Caco-2 (cell line): ENCODE measurements at regions not wholly inside any gene's neighbourhood (a gene's known extent, or its start where the extent isn't known, plus 50 kb on each side); places are given as distances from the start of the nearest gene placed in this dataset.

Source experiments
- BruUV-seq: library from RNA; stranded (reverse); fragments of 400-500 nt; replicated peaks from 2 replicates; lab custom pipeline; 2021; lab: Mats Ljungman, UMichigan
- CTCF ChIA-PET: fragments of 300-600 bp; sonication (Branson Sonifier 250); formaldehyde crosslinking; loops from one replicate; lab custom pipeline; 2022; ENCODE audit warnings: antibody characterized with exemption; lab: Charles Lee
- POLR2A ChIA-PET: fragments of 300-600 bp; sonication (Branson Sonifier 250); formaldehyde crosslinking; loops from one replicate; lab custom pipeline; 2022; ENCODE audit warnings: antibody characterized with exemption; lab: Charles Lee
- DNase-seq, 2 experiments: peaks; one replicate each; pipeline versions ENCODE4 v3.0.0 to v3.0.0-alpha.2; 2020 to 2022
- H3K27me3 ChIP-seq: replicated peaks from 2 replicates; pipeline ENCODE4 v1.6.0; 2011; ENCODE audit warnings: low read length; ENCODE audit not compliant: control insufficient read depth, insufficient read depth
- H3K36me3 ChIP-seq: 2 replicates; pipeline ENCODE4 v1.5.1; 2011; ENCODE audit warnings: low read length; ENCODE audit not compliant: control insufficient read depth, insufficient read depth
- H3K4me1 ChIP-seq: fragments of 250-450 bp; sonication (Bioruptor Pico); 2 replicates; pipeline ENCODE4 v1.5.1; 2020; ENCODE audit warnings: mild to moderate bottlenecking
- H3K4me3 ChIP-seq: 2 replicates; pipeline ENCODE4 v1.5.1; 2011; ENCODE audit warnings: low read depth, mild to moderate bottlenecking, control low read depth, low read length
- H3K9me3 ChIP-seq: fragments of 250-450 bp; sonication (Bioruptor Pico); 2 replicates; pipeline ENCODE4 v1.5.1; 2020; ENCODE audit warnings: mild to moderate bottlenecking, moderate library complexity
- H3K27ac Mint-ChIP-seq: one replicate; pipeline ENCODE4 v1.8.0; 2022; ENCODE audit warnings: mixed read lengths; ENCODE audit not compliant: unreplicated experiment
- H3K27me3 Mint-ChIP-seq: one replicate; pipeline ENCODE4 v1.8.0; 2022; ENCODE audit warnings: mixed read lengths; ENCODE audit not compliant: insufficient read depth, unreplicated experiment
- H3K36me3 Mint-ChIP-seq: one replicate; pipeline ENCODE4 v1.8.0; 2022; ENCODE audit warnings: mild to moderate bottlenecking, mixed read lengths; ENCODE audit not compliant: insufficient read depth, unreplicated experiment
- H3K4me1 Mint-ChIP-seq: one replicate; pipeline ENCODE4 v1.8.0; 2022; ENCODE audit warnings: low read depth, mixed read lengths; ENCODE audit not compliant: unreplicated experiment
- H3K4me3 Mint-ChIP-seq: one replicate; pipeline ENCODE4 v1.8.0; 2022; ENCODE audit warnings: mild to moderate bottlenecking, moderate library complexity, mixed read lengths; ENCODE audit not compliant: unreplicated experiment
- H3K9me3 Mint-ChIP-seq: one replicate; pipeline ENCODE4 v1.8.0; 2022; ENCODE audit warnings: mixed read lengths; ENCODE audit not compliant: unreplicated experiment
- CTCF ChIP-seq, 2 experiments: fragments of 200-600 bp in 1 of 2; IDR thresholded peaks; 1 replicate in 1 of 2; 2 replicates in 1 of 2; pipeline versions ENCODE4 v1.5.1 to v1.8.0; 2011 to 2022; ENCODE audit warnings: antibody characterized with exemption in 1 of 2, control low read depth in 1 of 2, inconsistent platforms in 1 of 2, low read depth in 1 of 2, low read length in 1 of 2, mild to moderate bottlenecking in 1 of 2, moderate library complexity in 1 of 2; ENCODE audit not compliant: insufficient read depth in 1 of 2, severe bottlenecking in 1 of 2, unreplicated experiment in 1 of 2
- intact Hi-C: fragments of 100-400 bp; cut with micrococcal nuclease; formaldehyde crosslinking; loops from one replicate; pipeline ENCODE4 v1.10.0; 2022; ENCODE audit not compliant: unreplicated experiment

- Mint-ChIP-seq H3K9me3 (no peaks in the 10 kb centered on the region), H3K27me3 (no peaks in the 10 kb centered on the region), H3K36me3 (no peaks in the 10 kb centered on the region), H3K4me1 (no peaks in the 10 kb centered on the region), H3K27ac (no peak overlapping the region), H3K4me3 (no peak overlapping the region)
- H3K27me3 ChIP-seq = no peaks in the 10 kb centered on the region
- CTCF ChIA-PET = no interaction called here
- intact Hi-C loops = no loop called here
- no peak for DNase-seq
- H3K36me3 ChIP-seq = no peaks in the 10 kb centered on the region
- POLR2A ChIA-PET = no interaction called here
- TF ChIP-seq CTCF (IDR thresholded peaks at IDR 0.05; ENCODE audit: insufficient read depth in 1 of 2, low read depth in 1 of 2, low read length in 1 of 2, severe bottlenecking in 1 of 2, unreplicated experiment in 1 of 2) = no peak
- no TSS peak for BruUV-seq
- no peak overlapping the region for H3K4me3 ChIP-seq
- H3K4me1 ChIP-seq = no peaks in the 10 kb centered on the region
- H3K9me3 ChIP-seq = no peaks in the 10 kb centered on the region
Measured at GRCh38 chr4:100056701-100057100, 106.6 kb upstream of the H2AZ1 start.

GRCh38 chr4:100054071-100054470, 104.0 kb upstream of the H2AZ1 start:
- POLR2A ChIA-PET = no interaction called here
- no TSS peak for BruUV-seq
- no peaks in the 10 kb centered on the region for H3K9me3 ChIP-seq
- H3K4me3 ChIP-seq = no peak overlapping the region
- H3K27me3 ChIP-seq = no peaks in the 10 kb centered on the region
- DNase-seq = no peak
- no peaks in the 10 kb centered on the region for H3K4me1 Mint-ChIP-seq
- no peaks in the 10 kb centered on the region for H3K4me1 ChIP-seq
- H3K36me3 ChIP-seq = no peaks in the 10 kb centered on the region
- H3K36me3 Mint-ChIP-seq = no peaks in the 10 kb centered on the region
- no peak overlapping the region for H3K4me3 Mint-ChIP-seq
- H3K9me3 Mint-ChIP-seq = no peaks in the 10 kb centered on the region
- H3K27ac Mint-ChIP-seq = no peak overlapping the region
- CTCF ChIA-PET = no interaction called here
- no peak for TF ChIP-seq CTCF (IDR thresholded peaks at IDR 0.05; ENCODE audit: insufficient read depth in 1 of 2, low read depth in 1 of 2, low read length in 1 of 2, severe bottlenecking in 1 of 2, unreplicated experiment in 1 of 2)
- intact Hi-C loops = no loop called here
- no peaks in the 10 kb centered on the region for H3K27me3 Mint-ChIP-seq

- Mint-ChIP-seq H3K4me1 (no peaks in the 10 kb centered on the region), H3K4me3 (no peak overlapping the region), H3K9me3 (no peaks in the 10 kb centered on the region), H3K27me3 (no peaks in the 10 kb centered on the region), H3K36me3 (no peaks in the 10 kb centered on the region), H3K27ac (no peak overlapping the region)
- POLR2A ChIA-PET = no interaction called here
- no peak for DNase-seq
- Histone ChIP-seq H3K9me3 (no peaks in the 10 kb centered on the region), H3K4me3 (no peak overlapping the region), H3K4me1 (no peaks in the 10 kb centered on the region), H3K27me3 (no peaks in the 10 kb centered on the region), H3K36me3 (no peaks in the 10 kb centered on the region)
- CTCF ChIA-PET = no interaction called here
- TF ChIP-seq CTCF (IDR thresholded peaks at IDR 0.05; ENCODE audit: insufficient read depth in 1 of 2, low read depth in 1 of 2, low read length in 1 of 2, severe bottlenecking in 1 of 2, unreplicated experiment in 1 of 2) = no peak
- no TSS peak for BruUV-seq
- intact Hi-C loops = no loop called here
Measured at GRCh38 chr4:100049872-100050271, 99.8 kb upstream of the H2AZ1 start.
